Neural progenitor cell (in vitro differentiated cells): ENCODE measurements at regions not wholly inside any gene's neighbourhood (a gene's known extent, or its start where the extent isn't known, plus 50 kb on each side); places are given as distances from the start of the nearest gene placed in this dataset.

Experiments
- EZH2 ChIP-seq: fragments of 200-600 bp; sonication (generic); IDR thresholded peaks from 2 replicates; pipeline ENCODE4 v1.6.1; 2017; ENCODE audit warnings: antibody characterized with exemption, mild to moderate bottlenecking, moderate library complexity
- TF ChIP-seq, protein P1 (sequence below): fragments of 200-600 bp; sonication (generic); IDR thresholded peaks from 2 replicates; pipeline ENCODE4 v1.5.1; 2017; ENCODE audit warnings: antibody characterized with exemption, mild to moderate bottlenecking

DNA sequence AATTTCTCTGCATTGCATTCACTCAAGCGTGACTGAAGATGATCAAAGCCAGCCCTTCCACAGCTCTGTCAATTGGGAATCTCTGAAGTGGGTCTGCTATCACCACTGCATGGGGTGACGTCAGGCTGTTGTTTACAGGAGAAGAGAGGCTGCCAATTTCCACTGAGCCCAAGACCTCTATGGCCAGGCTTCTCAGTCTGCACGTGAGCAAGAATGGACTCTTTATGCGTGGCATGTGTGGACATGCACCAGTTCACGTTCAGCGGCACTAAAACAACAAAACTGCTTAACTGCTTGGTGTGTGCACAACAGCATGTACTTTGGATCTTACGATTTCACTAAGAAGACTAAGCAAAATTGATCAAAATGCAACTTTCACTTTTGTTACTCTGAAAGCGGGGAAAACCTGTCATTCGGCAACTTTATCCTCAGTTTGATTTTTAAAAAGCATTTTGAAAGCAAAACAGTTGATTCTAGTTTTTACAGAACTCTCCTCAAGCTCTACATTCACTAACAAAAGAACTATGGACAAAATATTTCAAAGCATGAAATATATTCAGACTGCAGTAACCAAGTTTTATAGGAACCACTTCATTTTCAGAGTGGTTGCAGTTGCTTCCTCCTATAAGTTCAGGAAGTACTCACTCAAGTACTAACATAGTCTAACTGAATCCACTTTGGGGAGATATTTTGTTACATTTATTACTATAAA, 77.0 kb upstream of the SERTAD2 start:
- TF ChIP-seq, protein P1, sequence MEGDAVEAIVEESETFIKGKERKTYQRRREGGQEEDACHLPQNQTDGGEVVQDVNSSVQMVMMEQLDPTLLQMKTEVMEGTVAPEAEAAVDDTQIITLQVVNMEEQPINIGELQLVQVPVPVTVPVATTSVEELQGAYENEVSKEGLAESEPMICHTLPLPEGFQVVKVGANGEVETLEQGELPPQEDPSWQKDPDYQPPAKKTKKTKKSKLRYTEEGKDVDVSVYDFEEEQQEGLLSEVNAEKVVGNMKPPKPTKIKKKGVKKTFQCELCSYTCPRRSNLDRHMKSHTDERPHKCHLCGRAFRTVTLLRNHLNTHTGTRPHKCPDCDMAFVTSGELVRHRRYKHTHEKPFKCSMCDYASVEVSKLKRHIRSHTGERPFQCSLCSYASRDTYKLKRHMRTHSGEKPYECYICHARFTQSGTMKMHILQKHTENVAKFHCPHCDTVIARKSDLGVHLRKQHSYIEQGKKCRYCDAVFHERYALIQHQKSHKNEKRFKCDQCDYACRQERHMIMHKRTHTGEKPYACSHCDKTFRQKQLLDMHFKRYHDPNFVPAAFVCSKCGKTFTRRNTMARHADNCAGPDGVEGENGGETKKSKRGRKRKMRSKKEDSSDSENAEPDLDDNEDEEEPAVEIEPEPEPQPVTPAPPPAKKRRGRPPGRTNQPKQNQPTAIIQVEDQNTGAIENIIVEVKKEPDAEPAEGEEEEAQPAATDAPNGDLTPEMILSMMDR = no peak
- TF ChIP-seq EZH2 = no peak
